RKO (cell line): ENCODE measurements at regions not wholly inside any gene's neighbourhood (a gene's known extent, or its start where the extent isn't known, plus 50 kb on each side); places are given as distances from the start of the nearest gene placed in this dataset.
"Not testable (repeated sequence)": the region's sequence is repeated elsewhere in the genome, so short reads cannot be mapped to it uniquely, and the experiment has no call there.

Source experiments
- DNase-seq: peaks from one replicate; pipeline ENCODE4 v3.0.0-alpha.2; 2016; ENCODE audit warnings: low spot score

DNA sequence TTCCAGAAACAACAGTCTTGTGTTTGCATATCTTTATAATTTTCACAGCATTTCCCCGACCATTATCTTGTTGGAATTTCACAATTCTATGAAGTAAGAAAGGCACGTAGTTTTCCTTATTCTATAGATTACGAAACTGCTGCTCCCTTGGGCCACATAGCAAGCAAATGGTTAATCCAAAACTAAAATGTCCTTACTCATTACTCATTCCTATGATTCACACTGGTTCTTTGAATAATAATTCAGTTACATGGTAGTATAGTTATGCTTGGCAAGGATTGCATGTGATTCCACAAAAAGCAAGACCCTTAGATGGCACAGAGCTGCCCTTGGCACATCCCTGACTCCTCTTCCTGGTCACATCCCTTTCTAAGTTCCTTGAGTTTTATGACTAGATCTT, 51.2 kb downstream of the OR13H1 start:
- DNase-seq = peak; percentile 12

DNA sequence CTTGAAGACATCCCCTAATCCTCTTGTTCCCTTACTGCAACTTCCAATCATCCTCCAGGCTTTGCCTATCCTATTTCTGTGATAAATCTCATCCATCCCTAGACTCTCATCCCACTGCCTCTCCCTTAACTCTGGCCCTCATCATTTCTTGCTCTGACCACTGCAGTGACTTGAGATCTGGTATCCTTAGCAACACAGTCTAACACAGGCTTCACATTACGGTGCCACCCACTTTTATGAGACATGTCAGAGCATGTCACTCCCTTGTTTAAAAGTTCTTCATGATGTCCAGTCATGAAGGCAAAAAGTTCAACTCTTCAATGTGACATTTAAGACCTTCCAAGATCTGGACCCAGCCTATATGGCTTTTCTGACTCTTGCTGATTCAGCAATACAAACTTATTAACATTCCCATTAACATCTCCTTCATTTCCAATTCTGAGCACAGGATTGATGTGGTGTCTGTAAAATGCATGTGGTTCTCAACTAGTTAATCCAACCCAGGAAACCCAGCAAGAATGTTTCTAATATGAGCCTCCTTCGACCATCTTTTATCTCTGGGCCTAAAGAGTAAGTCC, 64.0 kb downstream of the OR13H1 start:
- DNase-seq = no peak

DNA sequence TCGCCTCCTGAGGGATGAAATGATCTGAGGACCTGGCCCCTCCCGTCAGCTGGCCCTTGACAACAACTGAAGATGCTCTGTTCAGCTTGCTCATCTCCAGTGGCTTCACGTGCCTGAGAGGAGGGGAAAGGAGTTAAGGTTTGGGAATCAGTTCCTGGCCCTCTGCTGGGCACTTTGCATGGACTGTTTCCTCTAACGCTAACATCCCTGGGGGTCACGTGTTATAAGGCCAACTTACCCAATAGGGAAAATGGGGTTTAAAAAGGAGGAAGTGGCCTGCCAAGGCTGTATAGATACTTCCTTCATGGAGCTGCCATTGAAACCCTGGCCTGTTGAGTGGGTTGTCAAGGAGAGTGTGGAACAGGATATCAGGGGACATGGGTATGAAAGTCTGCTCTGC, 65.6 kb downstream of the OR13H1 start:
- no peak for DNase-seq

DNA sequence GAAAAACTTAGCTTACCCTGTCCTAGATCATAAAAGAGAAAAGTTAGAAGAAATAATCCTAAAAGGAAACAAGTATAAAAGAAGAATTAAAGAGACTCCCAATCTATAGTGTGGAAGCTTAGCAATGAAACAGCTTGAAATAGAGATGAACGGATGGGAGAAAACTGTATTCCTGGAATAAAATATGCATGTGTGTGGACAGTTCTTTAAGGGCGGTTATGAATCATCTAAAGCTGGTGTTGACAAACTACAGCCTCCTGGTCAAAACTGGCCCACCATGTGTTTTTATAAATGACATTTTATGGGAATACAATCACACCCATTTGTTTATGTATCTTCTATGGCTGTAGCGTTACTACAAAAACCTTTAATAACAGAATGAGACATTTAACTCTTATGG, 69.4 kb downstream of the OR13H1 start:
- DNase-seq = no peak

DNA sequence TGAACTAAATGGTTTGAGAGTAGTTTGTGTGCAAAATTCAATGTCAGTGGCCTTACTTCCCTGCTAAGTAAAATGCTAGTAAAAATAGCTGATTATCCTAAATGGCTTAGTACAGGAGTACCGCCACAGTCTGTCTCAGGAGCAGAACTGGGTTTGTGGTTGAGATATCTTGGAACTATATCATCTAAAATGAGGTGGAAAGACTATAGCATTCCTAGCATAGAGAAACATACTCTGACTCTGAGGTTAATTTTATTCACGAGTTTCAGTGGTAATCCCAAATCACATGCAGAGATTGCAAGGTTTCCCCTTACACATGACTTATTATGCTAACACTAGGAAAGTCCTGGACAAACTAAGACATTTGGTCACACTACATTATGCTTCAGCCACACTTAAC, 70.4 kb downstream of the OR13H1 start:
- DNase-seq = no peak

DNA sequence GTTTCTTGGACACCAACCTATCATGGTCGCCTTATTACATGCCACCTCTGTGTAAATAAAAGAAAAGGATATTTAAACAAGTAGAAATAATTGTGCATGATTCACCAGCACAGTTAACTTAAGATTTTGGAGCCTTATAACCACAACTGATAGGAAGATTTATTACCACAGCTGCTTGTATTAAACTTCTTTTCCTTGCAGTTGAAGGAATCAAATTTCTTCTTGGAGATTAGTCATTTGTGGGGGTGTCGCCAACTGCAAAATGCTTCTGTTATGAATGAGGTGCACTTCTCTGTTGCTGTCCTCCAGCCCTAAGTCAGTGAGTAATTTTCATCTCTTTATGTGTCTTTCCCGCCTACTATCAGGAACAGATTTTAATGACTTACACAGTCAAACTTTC, 73.3 kb downstream of the OR13H1 start:
- DNase-seq = peak; percentile 55

DNA sequence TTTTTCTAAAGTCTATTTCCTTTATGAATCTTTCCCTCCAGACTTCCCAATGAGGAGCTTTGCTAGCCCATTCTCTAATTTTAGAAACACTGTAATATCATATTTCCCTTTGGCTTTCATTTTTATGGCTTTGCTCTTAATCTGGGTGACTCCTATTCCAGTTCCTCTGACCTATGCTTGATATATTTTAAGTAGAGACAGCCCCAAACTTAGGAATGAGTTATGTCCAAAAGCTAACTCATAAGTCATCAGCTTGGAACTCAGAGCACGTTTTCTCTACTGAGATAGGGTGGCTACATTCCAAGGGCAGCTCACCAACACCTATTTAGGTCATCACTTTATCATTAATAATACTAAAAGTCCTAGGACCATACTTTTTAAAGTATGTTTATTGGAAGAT, 77.8 kb downstream of the OR13H1 start:
- peak; percentile 7 for DNase-seq

DNA sequence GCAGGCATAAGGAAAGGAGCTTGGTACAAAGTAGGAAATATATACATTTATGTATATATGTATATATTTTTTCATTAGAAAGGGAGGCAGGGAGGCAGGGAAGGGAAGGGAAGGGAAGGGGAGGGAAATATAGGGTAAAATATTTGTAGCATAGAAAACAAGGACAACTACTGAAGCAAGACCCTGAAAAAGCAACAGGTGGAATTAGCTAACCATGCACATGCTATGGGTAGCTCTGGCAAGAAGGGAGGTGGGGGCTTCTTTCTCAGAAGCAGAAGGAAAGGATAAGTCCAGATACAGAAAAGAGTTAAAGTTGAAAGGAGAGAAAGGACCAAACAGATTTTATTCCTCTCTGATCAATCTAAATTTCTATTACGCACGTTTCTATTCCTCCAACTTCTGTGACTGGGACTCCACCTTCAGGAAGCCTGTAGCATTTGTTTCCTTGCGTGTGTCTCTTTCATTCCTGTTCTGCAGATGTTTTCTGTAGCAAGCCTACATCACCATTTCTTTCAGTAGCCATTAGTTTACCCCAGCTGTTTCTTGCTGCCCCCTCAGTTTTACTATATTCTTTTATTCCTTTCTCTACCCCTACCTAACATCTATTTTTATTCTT, 82.9 kb downstream of the OR13H1 start:
- peak; percentile 12 for DNase-seq

DNA sequence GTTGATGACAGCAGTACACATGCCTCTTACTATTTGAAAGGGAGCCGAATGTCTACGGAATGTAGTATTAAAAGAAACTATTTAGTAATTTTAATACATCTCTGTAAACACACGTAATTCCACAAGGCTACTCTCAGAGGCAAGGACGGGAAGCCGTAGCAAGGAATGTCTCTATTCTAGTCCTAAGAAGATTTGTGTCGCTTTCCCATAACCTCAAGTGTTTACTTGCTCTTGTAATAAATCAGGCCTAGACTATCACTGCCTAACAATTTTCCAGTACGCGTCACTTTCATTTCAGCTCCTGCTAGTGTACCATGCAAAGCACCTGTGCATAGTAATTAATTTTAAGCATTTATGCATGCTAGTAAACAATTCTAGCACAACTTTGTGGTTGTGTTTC, 86.7 kb downstream of the OR13H1 start:
- no peak for DNase-seq

DNA sequence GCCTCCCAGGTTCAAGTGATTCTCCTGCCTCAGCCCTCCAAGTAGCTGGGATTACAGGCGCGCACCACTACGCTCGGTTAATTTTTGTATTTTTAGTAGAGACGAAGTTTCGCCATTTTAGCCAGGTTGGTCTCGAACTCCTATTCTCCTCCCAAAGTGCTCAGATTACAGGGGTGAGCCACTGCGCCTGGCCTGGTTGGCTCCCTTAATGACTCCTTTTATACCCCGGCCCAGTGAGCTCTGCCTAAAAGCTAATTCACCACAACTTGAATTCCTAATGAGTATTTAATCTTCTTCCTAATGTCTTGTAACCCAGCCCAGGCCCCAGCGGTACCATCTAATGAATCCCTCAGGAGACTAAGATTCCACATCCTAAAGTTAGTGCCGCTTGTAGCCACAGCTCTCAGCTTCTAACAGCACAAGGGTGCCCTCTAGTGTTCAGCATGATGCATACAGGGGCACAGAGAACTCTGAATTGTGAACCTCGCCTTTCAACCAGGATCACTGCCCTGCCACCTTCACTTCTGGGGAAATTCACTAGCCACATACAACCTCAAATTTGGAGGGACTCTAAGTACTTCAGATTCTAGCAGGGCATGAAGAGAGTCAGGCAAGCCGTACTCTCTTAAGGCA, 89.5 kb downstream of the OR13H1 start:
- DNase-seq = peak; percentile 75

DNA sequence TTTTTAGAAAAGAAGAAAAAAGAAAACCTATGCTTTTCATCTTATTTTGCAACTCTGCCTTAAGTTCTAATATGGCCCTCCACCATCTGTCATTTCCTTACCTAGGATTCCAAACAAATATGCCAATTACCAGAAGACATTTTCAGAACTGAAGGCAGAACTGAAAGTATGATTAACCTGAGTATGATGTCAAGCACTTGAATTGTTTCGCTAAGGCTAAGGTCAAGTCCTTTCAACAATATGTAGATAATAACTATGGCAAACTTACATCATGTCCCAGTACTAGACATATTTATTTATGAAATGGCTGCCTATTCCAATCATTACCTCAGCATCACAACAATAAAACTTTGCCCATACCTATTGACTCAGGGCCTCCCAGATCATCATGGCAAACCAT, 91.0 kb downstream of the OR13H1 start:
- DNase-seq = no peak

DNA sequence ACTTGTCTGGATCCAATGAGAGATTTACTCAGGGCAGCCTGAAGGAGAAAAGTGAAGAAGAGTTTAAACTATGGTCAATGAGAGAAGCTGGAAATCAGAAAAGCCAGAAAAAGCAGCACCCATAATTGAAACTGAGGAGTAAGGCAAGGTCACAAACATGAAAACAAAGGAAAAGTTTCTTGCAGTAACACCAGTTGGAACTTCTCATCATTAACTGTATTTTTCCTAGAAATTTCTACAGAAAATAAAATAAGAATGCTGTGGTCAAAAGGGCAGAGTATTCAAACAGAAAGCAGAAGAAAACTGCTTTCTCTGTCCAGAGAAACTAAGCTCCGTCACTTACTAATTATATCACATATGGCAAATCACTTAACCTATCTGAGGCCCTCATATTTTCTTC, 102.2 kb downstream of the OR13H1 start:
- no peak for DNase-seq

DNA sequence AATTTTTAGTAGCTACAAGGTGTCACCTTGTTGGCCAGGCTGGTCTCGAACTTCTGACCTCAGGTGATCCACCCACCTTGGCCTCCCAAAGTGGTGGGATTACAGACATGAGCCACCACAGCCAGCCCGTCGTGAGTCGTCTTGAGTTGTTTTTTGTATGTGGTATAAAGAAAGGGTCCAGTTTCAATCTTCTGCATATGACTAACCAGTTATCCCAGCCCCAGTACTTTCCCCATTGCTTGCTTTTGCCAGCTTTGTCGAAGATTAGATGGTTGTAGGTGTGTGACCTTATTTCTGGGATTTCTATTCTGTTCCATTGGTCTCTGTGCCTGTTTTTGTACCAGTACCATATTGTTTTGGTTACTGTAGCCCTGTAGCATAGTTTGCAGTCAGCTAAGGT, 105.9 kb downstream of the OR13H1 start:
- no peak for DNase-seq

DNA sequence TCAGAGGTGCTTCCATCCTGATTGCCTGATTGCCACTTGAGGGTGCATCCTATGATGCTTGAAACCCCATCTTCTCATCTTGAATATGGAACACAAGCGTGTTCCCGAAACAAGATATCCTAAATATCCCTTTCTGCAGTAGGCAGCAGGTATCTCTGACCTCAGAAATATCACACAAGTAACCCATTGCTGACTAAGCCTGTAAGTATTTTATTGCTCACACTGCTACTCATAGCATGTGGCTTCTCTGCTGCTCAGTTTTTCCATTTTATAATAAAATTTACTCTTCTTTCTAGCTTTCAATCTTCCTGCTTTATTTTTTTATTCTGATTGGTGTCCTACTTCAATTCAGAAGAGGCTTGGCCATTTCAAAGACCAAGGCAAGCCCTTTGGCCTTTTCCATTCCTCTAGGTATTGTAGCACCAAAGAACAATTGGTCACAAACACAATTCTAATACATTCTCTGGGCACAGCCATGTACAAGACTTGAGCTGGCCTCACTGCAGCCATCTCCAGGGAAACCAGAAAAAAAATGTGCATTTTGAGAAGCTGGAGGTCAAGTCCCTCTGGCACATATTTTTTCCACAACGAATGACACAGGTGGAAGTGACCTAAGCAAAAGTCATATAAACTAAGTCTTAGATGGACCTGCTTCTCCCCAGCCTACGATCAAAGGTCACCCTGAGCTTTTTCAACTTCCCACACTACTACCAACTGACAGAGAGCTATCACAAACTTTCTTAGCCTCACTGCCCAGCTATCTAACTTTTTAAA, 107.0 kb downstream of the OR13H1 start:
- peak; percentile 52 for DNase-seq

DNA sequence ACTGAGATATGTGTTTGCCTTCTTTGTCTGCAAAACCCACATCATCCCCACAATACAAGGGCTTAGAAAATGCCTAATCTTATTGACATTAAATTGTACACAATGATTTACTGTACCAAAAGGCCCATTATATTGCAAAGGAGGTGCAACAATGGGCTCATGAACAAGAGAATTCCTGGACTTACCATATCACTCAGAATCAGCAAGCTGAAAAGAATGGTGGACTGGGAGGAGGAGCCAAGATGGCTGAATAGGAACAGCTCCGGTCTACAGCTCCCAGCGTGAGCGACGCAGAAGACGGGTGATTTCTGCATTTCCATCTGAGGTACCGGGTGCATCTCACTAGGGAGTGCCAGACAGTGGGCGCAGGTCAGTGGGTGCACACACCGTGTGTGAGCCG, 119.9 kb downstream of the OR13H1 start:
- not testable (repeated sequence) for DNase-seq

DNA sequence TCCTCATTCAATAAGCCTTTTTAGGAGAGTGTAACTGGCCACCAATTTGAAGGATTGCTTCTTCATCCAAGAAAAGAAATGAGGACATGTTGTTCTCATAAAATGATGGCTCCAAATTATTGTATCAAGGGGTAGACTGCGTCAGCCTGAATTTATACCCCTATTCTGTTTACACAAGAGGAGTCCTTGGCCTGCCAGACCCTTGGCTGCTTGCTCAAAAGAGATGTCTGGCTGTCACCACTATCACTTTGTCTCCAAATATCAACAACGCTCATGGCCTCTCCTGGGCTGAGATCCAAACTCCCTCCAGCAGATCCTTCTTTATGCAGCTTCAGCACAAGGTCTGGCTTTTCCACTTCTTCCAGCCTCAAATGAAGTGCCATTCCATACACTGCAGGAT, 127.9 kb downstream of the OR13H1 start:
- no peak for DNase-seq

DNA sequence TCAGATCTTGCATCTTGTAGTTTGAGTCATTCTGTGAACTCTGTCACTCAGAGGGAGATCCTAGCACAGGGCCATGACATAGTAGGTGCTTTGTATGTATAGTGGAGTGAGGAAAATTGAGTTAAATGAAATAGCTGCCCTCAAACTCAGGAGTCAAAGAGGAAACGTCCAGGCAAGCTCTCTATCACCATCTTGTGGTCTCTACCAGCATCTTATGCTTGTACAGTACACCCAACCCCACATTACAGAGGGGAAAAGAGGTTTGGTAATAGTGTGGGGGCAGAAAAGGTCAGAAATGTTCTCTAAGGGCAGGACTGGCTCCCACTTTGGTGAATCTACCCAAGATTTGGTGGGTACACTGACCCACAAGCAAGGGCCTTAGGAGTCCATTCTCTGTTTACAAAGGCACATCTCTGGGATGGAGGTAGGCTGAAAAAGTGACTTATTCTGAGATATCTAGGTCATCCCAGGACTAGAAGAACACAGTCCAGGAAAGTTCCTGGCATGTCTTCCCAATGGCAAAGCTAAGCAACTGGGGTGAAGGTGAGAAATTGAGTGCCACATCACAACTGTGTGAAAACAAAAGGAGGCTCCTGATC, 131.8 kb downstream of the OR13H1 start:
- peak; percentile 51 for DNase-seq

DNA sequence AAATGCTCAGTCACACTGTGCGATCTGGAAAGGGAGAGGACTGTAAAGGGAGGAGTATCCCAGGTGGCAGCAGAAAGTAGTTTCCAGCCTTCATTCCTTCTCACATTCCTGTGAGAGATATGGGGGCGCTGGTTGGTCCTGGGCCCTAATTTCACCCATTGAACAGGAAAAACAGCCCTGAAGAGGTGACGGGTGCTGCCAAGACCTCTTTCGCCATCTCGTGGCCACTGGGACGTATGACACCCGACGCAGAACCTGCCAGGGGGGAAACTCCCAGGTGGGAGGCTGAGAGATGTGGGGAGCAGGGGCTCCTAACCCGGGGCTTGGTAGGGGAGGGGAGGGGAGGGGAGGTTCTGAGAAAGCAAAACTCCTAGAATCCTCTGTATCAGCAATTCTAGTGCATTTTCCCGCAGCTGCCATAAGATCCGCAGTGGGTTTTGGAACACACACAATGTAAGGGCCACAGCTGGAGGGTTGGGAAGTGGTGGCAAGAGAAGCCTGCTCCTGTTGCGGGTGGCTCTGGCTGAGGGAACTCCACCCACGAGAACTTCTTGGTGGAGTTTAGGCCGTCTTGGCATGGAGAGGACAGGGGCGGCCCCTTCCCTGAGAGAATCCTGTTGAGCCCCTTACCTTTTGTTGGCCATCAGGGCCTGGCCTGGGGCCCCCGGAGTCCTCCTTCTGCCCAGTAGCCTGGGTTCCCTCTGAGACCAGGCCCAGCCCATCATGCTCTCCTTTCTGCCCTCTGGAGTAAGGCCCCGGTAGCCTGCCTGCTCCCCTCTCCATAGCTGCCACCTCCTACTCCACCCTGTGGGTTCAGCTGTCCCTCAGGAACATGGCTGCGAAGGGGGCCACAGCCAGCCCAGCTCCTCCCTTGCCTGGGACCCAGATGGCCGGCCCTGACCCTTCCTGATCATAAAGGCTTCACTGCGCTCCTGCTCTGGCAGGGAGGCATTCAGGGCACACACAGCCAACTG, 134.1 kb downstream of the OR13H1 start:
- DNase-seq = peak; percentile 62

DNA sequence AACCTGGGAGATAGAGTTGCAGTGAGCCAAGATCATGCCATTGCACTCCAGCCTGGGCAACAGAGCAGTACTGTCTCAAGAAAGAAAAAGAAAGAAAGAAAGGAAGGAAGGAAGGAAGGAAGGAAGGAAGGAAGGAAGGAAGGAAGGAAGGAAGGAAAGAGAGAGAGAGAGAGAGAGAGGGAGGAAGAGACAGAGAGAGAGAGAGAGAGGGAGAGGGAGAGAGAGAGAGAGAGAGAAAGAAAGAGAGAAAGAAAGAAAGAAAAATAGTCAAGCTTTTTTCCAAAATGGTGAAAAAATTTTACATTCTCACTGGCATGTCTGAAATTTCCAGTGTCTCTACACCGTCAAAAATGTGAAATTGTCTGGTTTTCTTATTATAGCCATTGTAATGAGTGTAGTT, 138.9 kb downstream of the OR13H1 start:
- not testable (repeated sequence) for DNase-seq

DNA sequence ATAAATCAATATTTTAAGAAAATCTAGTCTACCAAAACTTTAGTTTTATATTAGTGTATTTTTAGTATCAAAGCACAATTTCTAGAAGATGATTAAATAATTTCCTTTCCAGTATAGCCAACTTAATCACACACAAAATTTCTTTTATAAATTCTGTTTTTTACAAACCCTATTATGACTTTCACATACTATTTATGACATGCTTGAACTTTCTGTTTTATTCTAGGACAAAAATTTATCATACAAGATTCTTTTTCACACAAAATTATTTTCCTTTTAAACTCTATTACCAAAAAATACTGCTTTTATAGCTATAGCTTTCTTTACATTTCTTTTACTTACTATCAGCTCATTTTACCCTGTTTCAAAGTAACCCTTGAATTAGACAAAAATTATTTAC, 149.5 kb downstream of the OR13H1 start:
- no peak for DNase-seq

DNA sequence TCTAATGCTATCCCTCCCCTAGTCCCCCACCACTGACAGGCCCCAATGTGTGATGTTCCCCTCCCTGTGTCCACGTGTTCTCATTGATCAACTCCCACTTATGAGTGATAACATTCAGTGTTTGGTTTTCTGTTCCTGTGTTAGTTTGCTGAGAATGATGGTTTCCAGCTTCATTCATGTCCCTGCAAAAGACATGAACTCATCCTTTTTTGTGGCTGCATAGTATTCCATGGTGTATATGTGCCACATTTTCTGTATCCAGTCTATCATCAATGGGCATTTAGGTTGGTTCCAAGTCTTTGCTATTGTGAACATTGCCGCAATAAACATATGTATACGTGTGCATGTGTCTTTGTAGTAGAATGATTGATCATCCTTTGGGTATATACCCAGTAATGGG, 153.1 kb downstream of the OR13H1 start:
- DNase-seq = not testable (repeated sequence)

DNA sequence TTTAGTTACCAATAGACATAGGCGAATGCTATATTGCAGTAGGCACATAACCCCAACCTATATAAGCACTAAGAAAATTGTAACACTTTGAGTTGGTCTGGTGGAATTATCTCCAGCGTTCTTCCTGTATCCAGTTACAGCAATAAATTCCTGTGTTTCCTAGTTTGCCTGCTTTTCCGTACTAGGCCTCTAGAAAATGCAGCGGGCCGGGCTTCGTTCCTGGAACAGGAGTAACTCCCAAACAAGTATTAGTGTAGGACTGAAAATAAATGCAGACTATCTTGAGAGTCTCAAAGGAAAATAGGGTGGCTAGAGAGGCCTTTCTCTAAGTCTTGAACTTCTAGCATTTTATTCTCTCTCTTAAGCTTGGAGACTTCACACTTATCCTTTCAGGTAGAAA, 159.8 kb downstream of the OR13H1 start:
- DNase-seq = no peak
